Neural cell (in vitro differentiated cells): ENCODE measurements at regions not wholly inside any gene's neighbourhood (a gene's known extent, or its start where the extent isn't known, plus 50 kb on each side); places are given as distances from the start of the nearest gene placed in this dataset.

Source experiments
- H2AFZ ChIP-seq: fragments of 200-600, 300-800 bp; sonication (generic), shearing (Covaris generic); 2 replicates; pipeline ENCODE4 v1.6.0; 2014; ENCODE audit warnings: low read depth, mild to moderate bottlenecking, antibody characterized with exemption, low read length, moderate library complexity
- H3F3A ChIP-seq: fragments of 200-600 bp; shearing (Covaris generic); 2 replicates; pipeline ENCODE4 v1.6.1; 2016; ENCODE audit warnings: mild to moderate bottlenecking, moderate library complexity, mixed read lengths, antibody characterized with exemption, low read length; ENCODE audit not compliant: insufficient read depth, poor library complexity, severe bottlenecking
- H3K27ac ChIP-seq: fragments of 200-600, 300-800 bp; sonication (generic), shearing (Covaris generic); 2 replicates; pipeline ENCODE4 v1.5.1; 2014; ENCODE audit warnings: mild to moderate bottlenecking, low read length, moderate library complexity
- H3K27me3 ChIP-seq: fragments of 300-800, 200-600 bp; sonication (generic), shearing (Covaris generic); 2 replicates; pipeline ENCODE4 v1.6.0; 2014; ENCODE audit warnings: mild to moderate bottlenecking, low read depth, low read length, moderate library complexity; ENCODE audit not compliant: insufficient read depth
- H3K36me3 ChIP-seq: fragments of 300-800, 200-600 bp; sonication (generic), shearing (Covaris generic); 2 replicates; pipeline ENCODE4 v1.5.1; 2014; ENCODE audit warnings: mild to moderate bottlenecking, antibody characterized with exemption, low read length, moderate library complexity; ENCODE audit not compliant: insufficient read depth
- H3K4me2 ChIP-seq: fragments of 300-800, 200-600 bp; sonication (generic), shearing (Covaris generic); 2 replicates; pipeline ENCODE4 v1.6.0; 2014; ENCODE audit warnings: mild to moderate bottlenecking, low read length
- H3K4me3 ChIP-seq: fragments of 300-800, 200-600 bp; sonication (generic), shearing (Covaris generic); 2 replicates; pipeline ENCODE4 v1.5.1; 2014; ENCODE audit warnings: mild to moderate bottlenecking, low read length, moderate library complexity
- H3K79me2 ChIP-seq: fragments of 200-600 bp; shearing (Covaris generic); replicated peaks from 2 replicates; pipeline ENCODE4 v1.6.0; 2014; ENCODE audit warnings: mild to moderate bottlenecking, low read length, moderate library complexity; ENCODE audit not compliant: insufficient read depth
- H3K9ac ChIP-seq: fragments of 300-800, 200-600 bp; sonication (generic), shearing (Covaris generic); 2 replicates; pipeline ENCODE4 v1.6.1; 2016; ENCODE audit warnings: mild to moderate bottlenecking, low read length, mixed read lengths
- H3K9me2 ChIP-seq: fragments of 200-600 bp; shearing (Covaris generic); 2 replicates; pipeline ENCODE4 v1.6.1; 2016; ENCODE audit warnings: mild to moderate bottlenecking, low read length, mixed read lengths; ENCODE audit not compliant: insufficient read depth
- H3K9me3 ChIP-seq: fragments of 200-600, 300-800 bp; sonication (generic), shearing (Covaris generic); 2 replicates; pipeline ENCODE4 v1.6.1; 2016; ENCODE audit warnings: mild to moderate bottlenecking, mixed run types, low read length, moderate library complexity, mixed read lengths
- H4K20me1 ChIP-seq: fragments of 200-600 bp; shearing (Covaris generic); 2 replicates; pipeline ENCODE4 v1.6.1; 2016; ENCODE audit warnings: mild to moderate bottlenecking, mixed run types; ENCODE audit not compliant: insufficient read depth
- CTCF ChIP-seq: fragments of 450-650 bp; IDR thresholded peaks from 2 replicates; pipeline ENCODE4 v1.5.1; 2014; ENCODE audit warnings: antibody characterized with exemption, mild to moderate bottlenecking, moderate library complexity; ENCODE audit not compliant: poor library complexity, severe bottlenecking
- MXI1 ChIP-seq: fragments of 450-650 bp; conservative IDR thresholded peaks from 2 replicates; pipeline ENCODE4 v1.6.1; 2014; ENCODE audit warnings: antibody characterized with exemption, mild to moderate bottlenecking; ENCODE audit not compliant: poor library complexity, severe bottlenecking
- POLR2AphosphoS5 ChIP-seq: IDR thresholded peaks from 2 replicates; pipeline ENCODE4 v1.6.1; 2012
- RAD21 ChIP-seq: fragments of 450-650 bp; conservative IDR thresholded peaks from 2 replicates; pipeline ENCODE4 v1.6.1; 2014; ENCODE audit warnings: antibody characterized with exemption, mild to moderate bottlenecking, moderate library complexity
- TAF1 ChIP-seq: IDR thresholded peaks from 2 replicates; pipeline ENCODE4 v1.6.1; 2012; ENCODE audit warnings: low read depth
- TF ChIP-seq, protein P1 (sequence below): IDR thresholded peaks from 2 replicates; pipeline ENCODE4 v1.6.1; 2012; ENCODE audit warnings: borderline replicate concordance

GRCh38 chr7:47100817-47101435 lies 481.0 kb downstream of the TNS3 start:
- Histone ChIP-seq H3K9me2 (no peaks in the 10 kb centered on the region), H3K4me3 (no peak overlapping the region), H4K20me1 (no peaks in the 10 kb centered on the region), H3K27ac (no peak overlapping the region), H3K27me3 (no peaks in the 10 kb centered on the region), H3K79me2 (no peaks in the 10 kb centered on the region), H3K9ac (no peak overlapping the region), H3F3A (no peaks in the 10 kb centered on the region), H3K9me3 (no peaks in the 10 kb centered on the region), H2AFZ (no peak overlapping the region), H3K36me3 (no peaks in the 10 kb centered on the region), H3K4me2 (no peak overlapping the region)
- TF ChIP-seq CTCF, result no peak

- no peak overlapping the region for H3K9ac ChIP-seq
- H3K27me3 ChIP-seq, result no peaks in the 10 kb centered on the region
- no peak overlapping the region for H3K4me3 ChIP-seq
- no peaks in the 10 kb centered on the region for H3K79me2 ChIP-seq
- no peaks in the 10 kb centered on the region for H3K9me2 ChIP-seq
- no peaks in the 10 kb centered on the region for H4K20me1 ChIP-seq
- no peak overlapping the region for H3K4me2 ChIP-seq
- no peak overlapping the region for H2AFZ ChIP-seq
- TF ChIP-seq POLR2AphosphoS5 (no peak), MXI1 (no peak), RAD21 (no peak), TAF1 (no peak)
- TF ChIP-seq, protein P1, sequence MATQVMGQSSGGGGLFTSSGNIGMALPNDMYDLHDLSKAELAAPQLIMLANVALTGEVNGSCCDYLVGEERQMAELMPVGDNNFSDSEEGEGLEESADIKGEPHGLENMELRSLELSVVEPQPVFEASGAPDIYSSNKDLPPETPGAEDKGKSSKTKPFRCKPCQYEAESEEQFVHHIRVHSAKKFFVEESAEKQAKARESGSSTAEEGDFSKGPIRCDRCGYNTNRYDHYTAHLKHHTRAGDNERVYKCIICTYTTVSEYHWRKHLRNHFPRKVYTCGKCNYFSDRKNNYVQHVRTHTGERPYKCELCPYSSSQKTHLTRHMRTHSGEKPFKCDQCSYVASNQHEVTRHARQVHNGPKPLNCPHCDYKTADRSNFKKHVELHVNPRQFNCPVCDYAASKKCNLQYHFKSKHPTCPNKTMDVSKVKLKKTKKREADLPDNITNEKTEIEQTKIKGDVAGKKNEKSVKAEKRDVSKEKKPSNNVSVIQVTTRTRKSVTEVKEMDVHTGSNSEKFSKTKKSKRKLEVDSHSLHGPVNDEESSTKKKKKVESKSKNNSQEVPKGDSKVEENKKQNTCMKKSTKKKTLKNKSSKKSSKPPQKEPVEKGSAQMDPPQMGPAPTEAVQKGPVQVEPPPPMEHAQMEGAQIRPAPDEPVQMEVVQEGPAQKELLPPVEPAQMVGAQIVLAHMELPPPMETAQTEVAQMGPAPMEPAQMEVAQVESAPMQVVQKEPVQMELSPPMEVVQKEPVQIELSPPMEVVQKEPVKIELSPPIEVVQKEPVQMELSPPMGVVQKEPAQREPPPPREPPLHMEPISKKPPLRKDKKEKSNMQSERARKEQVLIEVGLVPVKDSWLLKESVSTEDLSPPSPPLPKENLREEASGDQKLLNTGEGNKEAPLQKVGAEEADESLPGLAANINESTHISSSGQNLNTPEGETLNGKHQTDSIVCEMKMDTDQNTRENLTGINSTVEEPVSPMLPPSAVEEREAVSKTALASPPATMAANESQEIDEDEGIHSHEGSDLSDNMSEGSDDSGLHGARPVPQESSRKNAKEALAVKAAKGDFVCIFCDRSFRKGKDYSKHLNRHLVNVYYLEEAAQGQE, result no peak
- no peaks in the 10 kb centered on the region for H3K36me3 ChIP-seq
- H3K9me3 ChIP-seq, result no peaks in the 10 kb centered on the region
- no peaks in the 10 kb centered on the region for H3F3A ChIP-seq
- no peak overlapping the region for H3K27ac ChIP-seq
Observed at GRCh38 chr7:47100148-47100816, 481.6 kb downstream of the TNS3 start.

DNA sequence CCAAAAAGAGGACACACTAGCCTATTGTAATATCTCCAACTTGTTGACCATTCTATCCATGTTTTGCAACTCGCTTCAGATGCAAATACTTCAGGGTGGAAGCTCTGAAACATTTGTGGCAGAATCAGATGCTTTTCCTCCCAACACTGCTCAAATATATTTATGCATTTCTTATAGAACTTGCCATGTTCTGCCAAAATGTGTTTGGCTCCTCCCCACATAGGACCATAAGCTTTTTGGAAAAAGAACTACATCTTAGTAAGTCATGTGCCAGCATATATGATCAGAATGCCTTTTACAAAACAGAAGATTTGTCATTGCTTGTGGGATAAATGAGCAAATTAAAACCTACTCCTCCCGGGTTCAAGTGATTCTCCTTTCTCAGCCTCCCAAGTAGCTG lies 484.5 kb downstream of the TNS3 start:
- no peak overlapping the region for H3K4me3 ChIP-seq
- H2AFZ ChIP-seq, result no peak overlapping the region
- H3K9me2 ChIP-seq, result no peaks in the 10 kb centered on the region
- H3F3A ChIP-seq, result no peaks in the 10 kb centered on the region
- no peaks in the 10 kb centered on the region for H3K27me3 ChIP-seq
- no peak overlapping the region for H3K9ac ChIP-seq
- no peaks in the 10 kb centered on the region for H3K79me2 ChIP-seq
- no peak overlapping the region for H3K4me2 ChIP-seq
- TF ChIP-seq CTCF, result no peak
- no peaks in the 10 kb centered on the region for H3K36me3 ChIP-seq
- H3K9me3 ChIP-seq, result no peaks in the 10 kb centered on the region
- H3K27ac ChIP-seq, result no peak overlapping the region
- H4K20me1 ChIP-seq, result no peaks in the 10 kb centered on the region
